ENCODE measurements at regions not wholly inside any gene's neighbourhood (a gene's known extent, or its start where the extent isn't known, plus 50 kb on each side); places are given as distances from the start of the nearest gene placed in this dataset.

- DNase-seq (no peak), ATAC-seq (no peak)
- no peaks in the 10 kb centered on the region for H3K36me3 Mint-ChIP-seq (ENCODE audit: low read depth)
- peaks cover 56% of the 10 kb centered on the region for H3K27me3 Mint-ChIP-seq
- H3K4me3 Mint-ChIP-seq = no peak overlapping the region
- no peak overlapping the region for H3K27ac Mint-ChIP-seq
- no peaks in the 10 kb centered on the region for H3K9me3 ChIP-seq (ENCODE audit: control insufficient read depth, low read length, poor library complexity, severe bottlenecking)
- H3K4me1 Mint-ChIP-seq = no peaks in the 10 kb centered on the region
Measured at GRCh38 chr12:64931321-64931720, 106.9 kb downstream of the TBC1D30 start.

GRCh38 chr12:64931981-64932380, 107.5 kb downstream of the TBC1D30 start:
- DNase-seq = no peak
- no peaks in the 10 kb centered on the region for H3K36me3 Mint-ChIP-seq (ENCODE audit: low read depth)
- peaks cover 57% of the 10 kb centered on the region for H3K27me3 Mint-ChIP-seq
- H3K4me3 Mint-ChIP-seq = no peak overlapping the region
- H3K27ac Mint-ChIP-seq = no peak overlapping the region
- no peak for ATAC-seq
- no peaks in the 10 kb centered on the region for H3K4me1 Mint-ChIP-seq
- no peaks in the 10 kb centered on the region for H3K9me3 ChIP-seq (ENCODE audit: control insufficient read depth, low read length, poor library complexity, severe bottlenecking)

GRCh38 chr12:64933791-64934190, 109.3 kb downstream of the TBC1D30 start:
- no peak overlapping the region for H3K27ac Mint-ChIP-seq
- no peaks in the 10 kb centered on the region for H3K4me1 Mint-ChIP-seq
- H3K36me3 Mint-ChIP-seq (ENCODE audit: low read depth) = no peaks in the 10 kb centered on the region
- peaks cover 70% of the 10 kb centered on the region for H3K27me3 Mint-ChIP-seq
- DNase-seq (no peak), ATAC-seq (no peak)
- no peak overlapping the region for H3K4me3 Mint-ChIP-seq
- no peaks in the 10 kb centered on the region for H3K9me3 ChIP-seq (ENCODE audit: control insufficient read depth, low read length, poor library complexity, severe bottlenecking)

GRCh38 chr12:64937452-64937851, 113.0 kb downstream of the TBC1D30 start:
- H3K9me3 ChIP-seq (ENCODE audit: control insufficient read depth, low read length, poor library complexity, severe bottlenecking) = no peaks in the 10 kb centered on the region
- no peak overlapping the region for H3K27ac Mint-ChIP-seq
- H3K4me3 Mint-ChIP-seq = no peak overlapping the region
- DNase-seq = no peak
- H3K36me3 Mint-ChIP-seq (ENCODE audit: low read depth) = no peaks in the 10 kb centered on the region
- ATAC-seq = no peak
- H3K27me3 Mint-ChIP-seq = peaks cover 61% of the 10 kb centered on the region
- no peaks in the 10 kb centered on the region for H3K4me1 Mint-ChIP-seq

GRCh38 chr12:64938179-64938578, 113.7 kb downstream of the TBC1D30 start:
- ATAC-seq = no peak
- Mint-ChIP-seq H3K27me3 (peaks cover 58% of the 10 kb centered on the region), H3K4me1 (no peaks in the 10 kb centered on the region), H3K27ac (no peak overlapping the region), H3K4me3 (no peak overlapping the region), H3K36me3 (ENCODE audit: low read depth) (no peaks in the 10 kb centered on the region)
- no peak for DNase-seq
- H3K9me3 ChIP-seq (ENCODE audit: control insufficient read depth, low read length, poor library complexity, severe bottlenecking) = no peaks in the 10 kb centered on the region

- Mint-ChIP-seq H3K4me1 (no peaks in the 10 kb centered on the region), H3K4me3 (no peak overlapping the region), H3K27ac (no peak overlapping the region), H3K36me3 (ENCODE audit: low read depth) (no peaks in the 10 kb centered on the region), H3K27me3 (peaks cover 41% of the 10 kb centered on the region)
- H3K9me3 ChIP-seq (ENCODE audit: control insufficient read depth, low read length, poor library complexity, severe bottlenecking) = no peaks in the 10 kb centered on the region
- ATAC-seq = no peak
- no peak for DNase-seq
Measured at GRCh38 chr12:64943686-64944085, 119.2 kb downstream of the TBC1D30 start.

GRCh38 chr12:64944966-64945365, 120.5 kb downstream of the TBC1D30 start:
- peaks cover 43% of the 10 kb centered on the region for H3K27me3 Mint-ChIP-seq
- ATAC-seq = no peak
- no peaks in the 10 kb centered on the region for H3K9me3 ChIP-seq (ENCODE audit: control insufficient read depth, low read length, poor library complexity, severe bottlenecking)

GRCh38 chr12:64946132-64946829, 121.8 kb downstream of the TBC1D30 start:
- no peak overlapping the region for H3K27ac Mint-ChIP-seq
- no peak for ATAC-seq
- no peak overlapping the region for H3K4me3 Mint-ChIP-seq
- no peak for DNase-seq
- H3K9me3 ChIP-seq (ENCODE audit: control insufficient read depth, low read length, poor library complexity, severe bottlenecking) = no peaks in the 10 kb centered on the region
- H3K4me1 Mint-ChIP-seq = no peaks in the 10 kb centered on the region
- H3K36me3 Mint-ChIP-seq (ENCODE audit: low read depth) = no peaks in the 10 kb centered on the region
- H3K27me3 Mint-ChIP-seq = peaks cover 42% of the 10 kb centered on the region

More at GRCh38 chr12:64944966-64945365, 120.5 kb downstream of the TBC1D30 start:
- Mint-ChIP-seq H3K36me3 (ENCODE audit: low read depth) (no peaks in the 10 kb centered on the region), H3K27ac (no peak overlapping the region), H3K4me3 (no peak overlapping the region), H3K4me1 (no peaks in the 10 kb centered on the region)
- DNase-seq = no peak

- ATAC-seq (no peak), DNase-seq (no peak)
- no peak overlapping the region for H3K27ac Mint-ChIP-seq
- H3K4me1 Mint-ChIP-seq = no peaks in the 10 kb centered on the region
- H3K36me3 Mint-ChIP-seq (ENCODE audit: low read depth) = no peaks in the 10 kb centered on the region
- H3K27me3 Mint-ChIP-seq = peaks cover 42% of the 10 kb centered on the region
- H3K4me3 Mint-ChIP-seq = no peak overlapping the region
- H3K9me3 ChIP-seq (ENCODE audit: control insufficient read depth, low read length, poor library complexity, severe bottlenecking) = no peaks in the 10 kb centered on the region
Measured at GRCh38 chr12:64950711-64951298, 126.4 kb downstream of the TBC1D30 start.

GRCh38 chr12:64951944-64952343, 127.5 kb downstream of the TBC1D30 start:
- Mint-ChIP-seq H3K4me3 (no peak overlapping the region), H3K27me3 (peaks cover 52% of the 10 kb centered on the region), H3K27ac (no peak overlapping the region), H3K36me3 (ENCODE audit: low read depth) (no peaks in the 10 kb centered on the region), H3K4me1 (no peaks in the 10 kb centered on the region)
- ATAC-seq (no peak), DNase-seq (no peak)
- no peaks in the 10 kb centered on the region for H3K9me3 ChIP-seq (ENCODE audit: control insufficient read depth, low read length, poor library complexity, severe bottlenecking)

- no peaks in the 10 kb centered on the region for H3K4me1 Mint-ChIP-seq
- no peaks in the 10 kb centered on the region for H3K36me3 Mint-ChIP-seq (ENCODE audit: low read depth)
- DNase-seq (no peak), ATAC-seq (no peak)
- H3K27ac Mint-ChIP-seq = no peak overlapping the region
- H3K27me3 Mint-ChIP-seq = peaks cover 50% of the 10 kb centered on the region
- H3K4me3 Mint-ChIP-seq = no peak overlapping the region
- H3K9me3 ChIP-seq (ENCODE audit: control insufficient read depth, low read length, poor library complexity, severe bottlenecking) = no peaks in the 10 kb centered on the region
Measured at GRCh38 chr12:64955746-64956145, 131.3 kb downstream of the TBC1D30 start.

- Mint-ChIP-seq H3K36me3 (ENCODE audit: low read depth) (no peaks in the 10 kb centered on the region), H3K27ac (no peak overlapping the region), H3K27me3 (peaks cover 38% of the 10 kb centered on the region), H3K4me1 (no peaks in the 10 kb centered on the region), H3K4me3 (no peak overlapping the region)
- DNase-seq = no peak
- ATAC-seq = no peak
- H3K9me3 ChIP-seq (ENCODE audit: control insufficient read depth, low read length, poor library complexity, severe bottlenecking) = no peaks in the 10 kb centered on the region
Measured at GRCh38 chr12:64965920-64966319, 141.5 kb downstream of the TBC1D30 start.

- Mint-ChIP-seq H3K36me3 (ENCODE audit: low read depth) (no peaks in the 10 kb centered on the region), H3K4me3 (no peak overlapping the region), H3K4me1 (no peaks in the 10 kb centered on the region), H3K27me3 (peaks cover 41% of the 10 kb centered on the region), H3K27ac (no peak overlapping the region)
- ATAC-seq (no peak), DNase-seq (no peak)
- H3K9me3 ChIP-seq (ENCODE audit: control insufficient read depth, low read length, poor library complexity, severe bottlenecking) = no peaks in the 10 kb centered on the region
Measured at GRCh38 chr12:64968989-64969819, 144.8 kb downstream of the TBC1D30 start.
